Stimulated activated CD8-positive, alpha-beta memory T cell treated with anti-CD3 and anti-CD28 coated beads, Interleukin-7, amount 100 ng/mL, for 48 hours (primary cell): ENCODE measurements at regions not wholly inside any gene's neighbourhood (a gene's known extent, or its start where the extent isn't known, plus 50 kb on each side); places are given as distances from the start of the nearest gene placed in this dataset.
"Not testable (repeated sequence)": the region's sequence is repeated elsewhere in the genome, so short reads cannot be mapped to it uniquely, and the experiment has no call there.

Experiments
- DNase-seq, 2 donors: peaks; one replicate each; pipeline ENCODE4 v3.0.0-alpha.2; 2020; ENCODE audit warnings: low read depth in 1 of 2; ENCODE audit errors: extremely low read depth in 1 of 2

DNA sequence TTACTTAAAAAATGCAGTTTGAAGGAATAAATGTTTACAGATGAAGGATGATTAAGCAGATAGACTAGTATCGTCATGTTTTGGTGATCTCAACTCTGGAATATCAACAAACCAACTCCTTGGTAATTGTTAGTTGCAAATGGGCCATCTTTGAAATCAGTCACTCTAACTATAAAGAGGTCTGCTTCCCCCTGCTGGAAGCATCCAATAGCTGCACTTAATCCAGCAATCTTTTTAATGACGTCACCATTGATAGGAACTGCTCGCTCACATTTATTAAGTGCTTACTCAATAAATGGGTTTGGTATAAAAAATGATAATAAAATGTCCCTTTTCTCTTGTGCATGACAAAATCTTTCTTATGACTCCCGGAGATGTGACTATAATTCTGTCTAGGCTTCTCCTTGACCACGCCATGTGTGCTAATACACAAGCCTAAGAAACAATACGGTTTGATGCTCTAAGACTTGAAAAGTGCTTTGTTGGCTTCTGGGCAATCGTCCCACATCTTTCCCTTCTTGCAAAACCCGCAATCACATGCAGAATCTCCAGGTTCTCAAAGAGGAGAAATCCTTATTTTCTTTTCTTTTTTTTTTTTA lies 227.6 kb upstream of the POU1F1 start:
- DNase-seq, result no peak

DNA sequence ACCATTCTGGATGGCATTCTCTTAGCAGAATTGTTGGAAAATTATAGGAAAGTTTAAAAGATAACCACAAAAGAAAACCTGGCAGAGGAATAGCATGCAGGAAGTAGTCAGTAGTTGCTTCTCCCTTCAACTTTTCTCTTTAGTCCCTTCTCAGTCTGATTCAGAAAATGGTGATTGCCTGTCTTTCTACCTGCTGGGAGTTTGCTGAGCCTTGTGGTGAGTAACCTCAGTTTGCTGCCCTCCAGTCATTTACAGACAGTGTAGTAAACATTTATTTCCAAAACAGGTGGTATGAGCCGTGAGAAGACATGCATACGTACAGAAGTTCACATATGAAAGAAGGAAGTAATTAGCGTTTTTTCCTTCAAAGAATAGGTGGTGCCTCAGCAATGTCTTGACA lies 224.7 kb upstream of the POU1F1 start:
- no peak for DNase-seq

DNA sequence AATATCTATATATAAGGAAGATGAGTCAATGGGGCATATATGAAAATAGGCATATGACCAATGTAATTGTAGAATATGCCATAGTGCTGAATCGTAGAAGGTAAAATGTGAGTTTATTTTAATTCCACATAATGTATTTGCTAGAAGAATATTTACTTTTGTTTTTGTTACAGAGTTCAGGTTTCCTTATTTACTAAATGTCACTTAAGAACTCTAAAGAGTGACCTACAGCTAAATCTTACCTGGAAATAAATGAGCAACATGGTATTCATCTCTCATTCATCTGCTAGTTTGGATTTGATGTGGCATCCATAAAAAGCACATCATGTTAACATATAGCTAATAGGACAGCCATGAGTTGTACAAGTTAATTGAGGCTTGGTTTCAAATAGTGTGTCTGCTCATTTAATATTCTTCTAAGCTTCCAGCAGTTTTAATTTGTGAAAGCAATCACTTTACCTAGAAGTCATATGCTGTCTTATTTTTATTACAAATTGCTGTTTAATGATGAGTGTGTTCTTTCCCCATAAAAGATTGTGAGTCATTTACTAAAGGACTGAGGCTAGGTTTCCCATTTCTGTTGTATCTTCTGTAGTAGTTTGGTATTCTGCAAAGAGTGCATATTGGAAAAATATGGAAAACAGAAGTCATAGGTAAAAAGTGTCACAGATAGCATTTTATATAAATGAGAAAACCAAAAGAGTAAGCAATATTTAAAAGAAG lies 222.1 kb upstream of the POU1F1 start:
- no peak for DNase-seq

DNA sequence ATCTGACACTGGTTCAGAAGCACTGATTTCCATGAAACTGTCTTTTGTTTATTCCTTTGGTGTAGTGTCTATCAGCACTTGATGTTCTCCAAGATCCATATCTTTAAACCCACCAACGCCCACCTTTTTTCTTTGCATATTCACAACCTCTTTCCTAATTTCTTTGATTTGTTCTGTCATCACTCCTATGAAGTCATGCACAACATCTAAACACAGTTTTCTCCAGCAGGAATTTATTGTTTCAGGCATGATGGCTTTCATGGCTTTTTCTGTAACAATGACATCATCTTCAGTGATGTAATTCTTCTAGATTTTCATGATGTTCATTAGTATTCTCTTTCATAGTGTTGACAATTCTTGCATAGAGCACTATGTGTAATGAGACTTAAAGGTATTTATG lies 219.6 kb upstream of the POU1F1 start:
- DNase-seq, result no peak

DNA sequence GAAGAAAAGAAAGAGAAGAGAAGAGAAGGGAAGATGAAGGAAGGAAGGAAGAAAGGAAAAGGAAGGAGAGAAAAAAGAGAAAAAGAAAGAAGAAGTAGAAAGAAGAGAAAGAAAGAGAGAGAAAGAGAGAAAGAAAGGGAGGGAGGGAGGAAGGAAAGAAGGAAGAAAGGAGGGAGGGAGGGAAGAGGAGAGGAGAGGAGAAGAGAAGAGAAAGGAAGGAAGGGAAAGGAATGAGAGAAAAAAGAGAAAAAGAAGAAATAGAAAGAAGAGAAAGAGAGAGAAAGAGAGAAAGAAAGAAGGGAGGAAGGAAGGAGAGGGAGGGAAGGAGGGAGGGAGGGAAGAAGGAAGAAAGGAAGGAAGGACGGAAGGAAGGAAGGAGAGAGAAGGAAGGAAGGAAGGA lies 217.9 kb upstream of the POU1F1 start:
- no peak for DNase-seq

DNA sequence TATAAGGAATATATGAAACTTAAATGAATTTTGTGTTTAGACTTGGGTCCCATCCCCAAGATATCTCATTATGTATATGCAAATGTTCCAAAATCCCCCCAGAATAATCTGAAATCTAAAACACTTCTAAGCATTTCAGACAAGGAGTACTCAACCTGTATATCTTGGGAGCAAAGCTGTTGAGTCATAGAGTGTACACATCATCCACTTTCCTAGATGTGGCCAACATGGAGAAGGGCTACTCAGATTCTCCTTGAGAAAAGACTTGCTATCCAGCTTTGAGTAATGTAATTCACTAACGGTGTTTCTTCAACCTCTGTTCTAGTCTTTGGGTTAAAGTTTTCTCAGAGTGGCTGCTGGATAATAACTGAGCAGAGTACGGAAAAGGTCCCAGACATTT lies 215.5 kb upstream of the POU1F1 start:
- DNase-seq, result no peak

DNA sequence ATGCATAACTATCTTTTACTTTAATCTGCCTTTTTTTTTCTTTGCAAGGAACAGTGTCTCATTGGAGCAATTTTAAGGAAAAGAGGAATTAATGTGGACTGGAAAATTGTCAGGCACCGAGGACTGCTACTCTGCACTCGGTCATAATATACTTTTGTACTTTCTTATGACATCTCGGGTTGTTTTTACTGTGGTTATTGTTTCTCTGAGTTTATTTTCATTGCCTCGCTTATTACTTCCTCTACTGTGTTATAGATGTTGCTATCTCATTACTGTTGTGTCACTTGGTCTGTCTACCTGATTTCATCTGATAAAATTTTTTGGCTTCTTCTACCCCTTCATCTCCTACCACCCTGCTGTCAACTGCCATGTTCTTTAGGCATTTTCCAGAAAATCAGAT lies 213.5 kb upstream of the POU1F1 start:
- DNase-seq, result no peak

DNA sequence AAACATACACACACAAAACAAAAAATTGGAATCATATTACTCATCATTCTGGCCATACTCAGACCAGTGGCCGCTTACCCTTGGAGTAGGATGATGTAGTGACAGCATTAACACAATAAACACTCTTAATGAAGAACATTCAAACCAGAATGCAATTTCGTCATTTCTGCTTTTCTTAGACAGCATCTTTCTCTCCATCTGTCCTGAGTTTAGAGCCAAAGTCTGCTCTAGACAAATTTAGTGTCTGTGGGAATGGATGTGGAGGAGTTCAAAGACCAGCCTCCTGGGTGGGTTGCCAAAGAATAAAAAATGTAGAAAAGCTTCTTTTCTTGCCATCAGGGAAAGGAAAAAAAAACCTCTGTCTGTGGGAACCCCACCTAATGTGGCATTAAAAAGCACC lies 212.4 kb upstream of the POU1F1 start:
- no peak for DNase-seq

DNA sequence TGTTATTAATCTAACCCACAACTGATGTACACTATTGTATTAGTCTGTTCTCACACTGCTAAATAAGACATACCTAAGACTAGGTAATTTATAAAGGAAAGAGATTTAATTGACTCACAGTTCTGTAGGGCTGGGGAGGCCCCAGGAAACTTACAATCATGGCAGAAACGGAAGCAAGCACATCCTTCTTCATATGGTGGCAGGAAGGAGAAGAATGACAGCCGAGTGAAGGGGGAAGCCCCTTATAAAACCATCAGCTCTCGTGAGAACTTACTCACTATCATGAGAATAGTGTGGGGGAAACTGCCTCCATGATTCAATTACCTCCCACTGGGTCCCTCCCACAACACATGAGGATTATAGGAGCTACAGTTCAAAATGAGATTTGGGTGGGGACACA lies 210.3 kb upstream of the POU1F1 start:
- DNase-seq, result not testable (repeated sequence)

DNA sequence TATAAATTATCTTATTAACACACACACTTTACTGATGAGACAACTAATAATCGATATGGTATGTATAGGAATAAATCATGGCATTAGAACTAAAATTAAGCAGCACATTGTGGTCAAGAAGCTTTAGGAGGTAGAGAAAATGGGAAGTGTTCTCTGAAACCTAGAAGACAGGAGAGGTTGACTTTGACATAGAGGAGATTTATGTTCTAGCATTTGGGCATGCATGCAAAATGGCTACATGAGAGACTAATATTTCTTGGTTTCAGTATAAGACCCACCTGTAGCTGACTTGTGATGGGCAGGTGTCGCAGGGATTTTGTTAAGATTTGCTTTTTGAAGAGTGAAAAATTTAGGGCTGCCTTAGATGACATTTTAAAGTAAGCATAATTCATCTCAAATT lies 209.7 kb upstream of the POU1F1 start:
- DNase-seq, result no peak

DNA sequence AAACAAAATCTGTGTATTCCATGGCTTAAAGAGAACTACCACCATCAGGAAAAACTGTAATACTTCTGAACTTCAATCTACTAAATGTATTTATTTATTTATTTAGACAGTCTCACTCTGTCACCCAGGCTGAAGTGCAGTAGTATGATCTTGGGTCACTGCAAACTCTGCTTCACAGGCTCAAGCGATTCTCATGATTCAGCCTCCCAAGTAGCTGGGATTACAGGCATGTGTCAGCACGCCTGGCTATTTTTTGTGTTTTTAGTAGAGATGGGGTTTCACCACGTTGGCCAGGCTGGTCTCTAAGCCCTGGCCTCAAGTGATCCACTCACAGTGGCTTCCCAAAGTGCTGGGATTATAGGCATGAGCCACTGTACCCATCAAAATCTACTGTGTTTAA lies 202.3 kb upstream of the POU1F1 start:
- no peak for DNase-seq

DNA sequence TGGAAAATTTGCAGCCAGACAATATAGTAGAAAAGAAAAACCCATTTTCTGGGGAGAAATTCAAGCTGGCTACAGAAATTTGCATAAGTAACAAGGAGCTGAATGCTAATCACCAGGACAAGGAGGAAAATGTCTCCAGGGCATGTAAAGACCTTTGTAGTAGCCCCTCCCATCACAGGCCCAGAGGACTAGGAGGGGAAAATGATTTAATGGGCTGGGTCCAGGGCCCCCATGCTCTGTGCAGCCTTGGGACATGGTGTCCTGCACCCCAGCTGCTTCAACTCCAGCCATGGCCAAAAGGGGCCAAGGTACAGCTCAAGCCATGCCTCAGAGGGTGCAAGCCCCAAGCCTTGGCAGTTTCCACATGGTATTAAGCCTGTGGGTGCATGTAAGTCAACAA lies 197.6 kb upstream of the POU1F1 start:
- DNase-seq, result no peak

DNA sequence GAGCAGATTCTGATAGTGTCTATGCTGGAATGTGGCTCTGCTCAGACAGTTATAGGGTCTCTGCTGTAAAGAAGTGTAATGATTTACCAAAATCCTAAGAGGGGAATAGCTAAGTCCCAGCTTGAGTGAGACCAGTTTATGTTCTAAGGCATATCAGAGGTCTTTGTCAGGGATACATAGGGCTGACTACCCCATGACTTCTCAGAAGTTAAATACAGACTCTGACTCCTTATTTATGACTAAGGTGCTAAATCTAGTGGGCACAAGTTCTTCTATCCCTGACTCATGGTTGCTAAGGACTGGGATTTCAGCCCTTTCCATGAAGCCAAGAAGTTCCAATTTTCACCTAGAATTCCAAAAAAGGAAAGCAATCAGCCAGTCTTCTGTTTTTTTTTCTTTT lies 192.6 kb upstream of the POU1F1 start:
- no peak for DNase-seq

DNA sequence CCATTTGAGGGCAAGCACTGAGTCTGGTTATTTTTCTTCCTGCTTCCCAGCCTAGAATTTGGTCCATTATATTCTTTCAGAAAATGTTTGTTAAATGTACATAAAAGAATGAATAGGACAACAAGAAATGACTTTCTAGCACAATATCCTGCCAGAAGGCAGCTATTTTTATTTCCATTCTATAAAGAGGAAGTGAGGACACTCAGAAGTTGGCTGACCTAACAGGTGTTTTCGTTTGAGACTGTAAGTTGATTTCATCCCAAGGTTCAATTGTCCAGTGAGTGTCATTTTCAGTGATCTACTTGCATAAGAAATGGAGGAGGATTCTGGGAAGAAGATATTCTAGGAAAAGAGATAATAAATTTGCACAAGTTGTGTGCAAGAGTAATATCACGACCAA lies 191.9 kb upstream of the POU1F1 start:
- no peak for DNase-seq

DNA sequence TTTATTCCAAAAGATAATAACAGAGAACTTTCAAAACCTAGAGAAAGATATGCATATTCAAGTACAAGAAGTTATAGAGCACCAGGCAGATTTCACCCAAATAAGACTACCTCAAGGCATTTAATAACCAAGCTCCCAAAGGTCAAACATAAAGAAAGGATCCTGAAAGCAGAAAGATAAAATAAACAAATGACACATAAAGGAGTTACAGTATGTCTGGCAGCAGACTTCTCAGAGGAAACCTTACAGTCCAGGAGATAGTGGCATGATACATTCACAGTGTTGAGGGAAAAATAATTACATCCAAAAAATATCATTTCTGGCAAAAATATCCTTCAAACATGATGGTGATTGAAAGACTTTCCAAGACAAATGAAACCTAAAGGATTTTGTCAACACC lies 185.8 kb upstream of the POU1F1 start:
- DNase-seq, result no peak

DNA sequence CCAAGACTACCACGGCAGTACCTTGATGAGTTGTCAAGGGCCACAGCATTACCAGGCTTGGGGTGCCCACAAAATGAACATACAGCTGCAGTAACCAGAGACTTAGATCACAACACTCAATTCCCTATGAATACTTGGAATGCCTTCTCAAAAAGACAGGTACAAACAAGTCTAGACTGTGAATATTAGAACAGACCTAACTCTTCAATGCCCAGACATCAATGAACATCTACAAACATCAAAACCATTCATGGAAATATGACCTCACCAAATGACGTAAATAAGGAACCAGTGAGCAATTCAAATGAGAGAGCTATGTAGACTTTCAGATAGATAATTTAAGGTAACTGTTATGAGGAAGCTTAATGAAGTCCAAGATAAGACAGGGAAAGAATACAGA lies 185.1 kb upstream of the POU1F1 start:
- DNase-seq, result no peak

DNA sequence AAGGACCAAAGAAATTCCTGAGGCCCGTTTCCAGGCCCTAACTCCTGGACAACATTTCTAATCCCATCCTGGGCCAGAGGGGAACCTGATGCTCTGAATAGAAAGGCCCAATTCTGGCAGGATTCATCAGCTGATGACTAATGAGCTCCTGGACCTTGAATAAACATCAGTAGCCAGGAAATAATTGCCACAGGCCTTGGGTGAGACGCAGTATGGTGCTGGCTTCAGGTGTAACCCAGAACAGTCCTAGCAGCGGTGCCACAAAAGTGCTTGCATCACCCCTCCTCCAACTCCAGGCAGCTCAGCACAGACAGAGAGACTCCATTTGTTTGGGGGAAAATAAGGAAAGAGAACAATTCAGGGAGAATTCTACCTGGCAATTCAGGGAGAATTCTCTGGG lies 184.7 kb upstream of the POU1F1 start:
- DNase-seq, result no peak

DNA sequence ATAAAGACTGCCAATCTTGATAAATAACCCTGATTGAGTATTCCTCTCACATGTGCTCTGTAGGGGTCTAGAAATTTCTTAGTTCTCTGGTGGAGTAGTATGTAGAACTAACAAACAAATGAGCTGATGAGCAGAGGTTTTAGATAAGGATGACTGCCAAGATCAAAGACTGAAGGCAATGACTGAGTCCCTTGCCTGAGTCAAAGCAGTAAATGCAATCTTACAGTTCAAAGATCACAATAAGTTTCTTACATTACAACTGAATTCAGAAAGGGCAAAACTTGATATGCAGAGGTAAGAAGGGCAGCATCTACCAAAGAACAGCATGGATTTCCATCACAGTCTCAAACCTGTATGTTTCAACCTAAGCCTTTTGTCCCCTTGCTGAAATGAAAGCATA lies 172.2 kb upstream of the POU1F1 start:
- DNase-seq, result no peak

DNA sequence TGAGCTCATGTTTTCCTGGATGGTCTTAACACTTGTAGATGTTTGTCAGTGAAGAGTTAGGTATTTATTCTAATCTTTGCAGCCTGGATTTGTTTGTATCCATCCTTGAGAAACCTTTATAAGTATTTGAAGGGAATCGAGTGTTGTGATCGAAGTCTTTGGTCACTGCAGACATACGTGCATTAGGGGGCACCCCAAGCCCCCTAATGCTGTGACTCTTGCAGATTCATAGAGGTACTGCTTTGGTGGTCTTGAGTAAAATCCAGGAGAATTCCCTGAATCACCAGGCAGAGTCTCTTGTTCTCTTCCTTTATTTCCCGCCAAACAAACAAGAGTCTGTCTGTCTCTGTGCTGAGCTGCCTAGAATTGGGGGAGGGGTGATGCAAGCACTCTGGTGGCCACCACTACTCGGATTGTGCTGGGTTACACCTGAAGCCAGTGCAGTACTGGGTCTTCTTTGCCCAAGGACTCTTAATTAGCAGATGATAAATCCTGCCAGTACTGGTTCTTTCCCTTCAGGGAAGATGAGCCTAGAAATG lies 170.5 kb upstream of the POU1F1 start:
- DNase-seq, result no peak

DNA sequence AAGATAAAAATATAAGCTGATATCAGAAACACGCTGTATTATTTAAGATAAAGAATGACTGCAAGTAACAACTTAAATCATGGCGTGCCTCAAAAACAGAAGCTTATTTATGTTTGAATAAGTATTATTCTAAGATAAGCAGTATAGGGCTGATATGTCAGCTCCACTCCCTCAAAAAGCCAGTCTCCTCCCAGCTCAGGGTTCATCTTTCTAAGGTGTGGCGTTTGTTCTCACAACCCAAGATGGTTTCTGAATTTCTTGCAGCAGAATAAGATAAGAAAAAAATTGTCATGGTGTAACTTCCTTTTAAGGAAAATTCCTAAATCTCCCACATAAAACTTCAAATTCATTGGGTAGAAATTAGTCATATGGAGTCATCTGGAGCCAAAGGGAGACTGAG lies 166.1 kb upstream of the POU1F1 start:
- no peak for DNase-seq

DNA sequence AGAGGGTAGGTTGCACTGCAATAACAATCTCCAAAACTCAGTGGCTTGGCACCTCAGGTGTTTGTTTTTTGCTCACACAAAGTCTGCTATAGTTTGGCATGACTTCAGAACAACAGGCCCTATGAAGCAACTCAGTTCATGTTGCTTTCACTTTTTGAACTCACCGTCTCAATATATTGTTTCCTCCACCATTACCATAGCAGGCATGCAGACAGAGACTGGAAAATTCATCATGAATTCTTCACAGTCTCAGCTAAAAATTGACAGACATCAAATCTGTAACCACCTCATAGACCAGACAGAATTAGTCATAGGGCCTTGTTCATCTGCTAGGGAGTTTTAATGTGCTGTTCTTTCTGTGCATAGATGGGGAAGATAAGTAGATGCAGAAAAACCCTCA lies 161.4 kb upstream of the POU1F1 start:
- no peak for DNase-seq

DNA sequence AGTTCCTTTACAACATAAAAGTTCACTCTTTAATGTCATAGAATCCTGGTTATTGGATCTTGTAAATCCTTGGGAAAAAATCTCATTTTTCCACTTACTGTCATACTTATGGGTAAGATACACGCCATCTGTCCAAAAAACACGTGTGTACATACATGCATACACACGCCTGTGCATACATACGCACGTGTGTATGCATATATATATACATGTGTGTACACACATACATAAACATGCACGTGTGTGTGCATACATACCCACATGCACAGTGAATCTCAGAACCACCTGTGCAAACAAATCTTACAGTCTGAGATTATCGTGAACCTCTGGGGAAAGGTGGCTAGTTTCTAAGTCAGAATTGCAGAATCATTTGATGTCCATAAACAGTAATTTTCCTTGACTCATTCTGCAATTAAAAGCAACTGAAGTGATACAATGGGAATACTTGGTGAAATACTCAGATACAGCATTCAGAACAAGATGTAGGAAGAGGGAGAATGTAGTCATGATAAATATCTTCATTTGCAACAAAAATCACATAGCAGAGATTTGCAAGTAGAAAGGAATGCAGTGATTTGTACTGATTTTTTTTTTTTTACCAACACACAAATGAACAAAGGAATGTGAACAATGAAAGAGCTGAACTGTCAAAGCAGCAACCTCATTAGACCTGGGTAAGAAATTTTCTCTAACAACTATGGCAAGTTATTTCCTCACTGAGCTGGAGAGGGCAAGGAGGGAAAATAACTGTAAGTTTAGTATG lies 160.6 kb upstream of the POU1F1 start:
- DNase-seq, result no peak
